ENCODE measurements at regions not wholly inside any gene's neighbourhood (a gene's known extent, or its start where the extent isn't known, plus 50 kb on each side); places are given as distances from the start of the nearest gene placed in this dataset.

- no peak for DNase-seq (ENCODE audit: low spot score)
These were observed 50.2 kb upstream of the MME start for GRCh38 chr3:155029941-155030340.

GRCh38 chr3:155026999-155027591, 53.0 kb upstream of the MME start:
- no peak for DNase-seq (ENCODE audit: low spot score)

- DNase-seq (ENCODE audit: low spot score): no peak
These were observed 56.0 kb upstream of the MME start for GRCh38 chr3:155024006-155024638.

- no peak for DNase-seq (ENCODE audit: low spot score)
These were observed 57.2 kb upstream of the MME start for GRCh38 chr3:155022896-155023295.

GRCh38 chr3:155019575-155019974, 60.5 kb upstream of the MME start:
- DNase-seq (ENCODE audit: low spot score): no peak

- no peak for DNase-seq (ENCODE audit: low spot score)
These were observed 61.3 kb upstream of the MME start for GRCh38 chr3:155018621-155019330.

- DNase-seq (ENCODE audit: low spot score): no peak
These were observed 64.2 kb upstream of the MME start for GRCh38 chr3:155015776-155016436.

- DNase-seq (ENCODE audit: low spot score): no peak
These were observed 65.2 kb upstream of the MME start for GRCh38 chr3:155014953-155015352.

- DNase-seq (ENCODE audit: low spot score): no peak
These were observed 66.7 kb upstream of the MME start for GRCh38 chr3:155013427-155013826.

- DNase-seq (ENCODE audit: low spot score): no peak
These were observed 67.5 kb upstream of the MME start for GRCh38 chr3:155012584-155012983.

GRCh38 chr3:155010416-155010815, 69.7 kb upstream of the MME start:
- no peak for DNase-seq (ENCODE audit: low spot score)

- no peak for DNase-seq (ENCODE audit: low spot score)
These were observed 70.9 kb upstream of the MME start for GRCh38 chr3:155009217-155009616.

GRCh38 chr3:155007729-155008128, 72.4 kb upstream of the MME start:
- no peak for DNase-seq (ENCODE audit: low spot score)

- DNase-seq (ENCODE audit: low spot score): no peak
These were observed 78.7 kb upstream of the MME start for GRCh38 chr3:155001289-155002010.

GRCh38 chr3:154992655-154993054, 87.5 kb upstream of the MME start:
- DNase-seq (ENCODE audit: low spot score): no peak

- DNase-seq (ENCODE audit: low spot score): no peak
These were observed 89.6 kb upstream of the MME start for GRCh38 chr3:154990543-154990942.

GRCh38 chr3:154987846-154988245, 92.3 kb upstream of the MME start:
- DNase-seq (ENCODE audit: low spot score): no peak

- DNase-seq (ENCODE audit: low spot score): no peak
These were observed 98.5 kb upstream of the MME start for GRCh38 chr3:154981664-154982063.

- no peak for DNase-seq (ENCODE audit: low spot score)
These were observed 98.9 kb upstream of the MME start for GRCh38 chr3:154981201-154981600.

GRCh38 chr3:154979331-154979730, 100.8 kb upstream of the MME start:
- no peak for DNase-seq (ENCODE audit: low spot score)

- DNase-seq (ENCODE audit: low spot score): no peak
These were observed 102.5 kb upstream of the MME start for GRCh38 chr3:154977666-154978065.
